HG03045 (cell line): ENCODE measurements at regions not wholly inside any gene's neighbourhood (a gene's known extent, or its start where the extent isn't known, plus 50 kb on each side); places are given as distances from the start of the nearest gene placed in this dataset.
"Not testable (repeated sequence)": the region's sequence is repeated elsewhere in the genome, so short reads cannot be mapped to it uniquely, and the experiment has no call there.

ENCODE experiments used
- ATAC-seq: cut with Tn5 transposase; IDR thresholded peaks from one replicate; pipeline ENCODE4 v1.9.1; 2021; ENCODE audit warnings: mild to moderate bottlenecking, moderate library complexity; ENCODE audit not compliant: unreplicated experiment

DNA sequence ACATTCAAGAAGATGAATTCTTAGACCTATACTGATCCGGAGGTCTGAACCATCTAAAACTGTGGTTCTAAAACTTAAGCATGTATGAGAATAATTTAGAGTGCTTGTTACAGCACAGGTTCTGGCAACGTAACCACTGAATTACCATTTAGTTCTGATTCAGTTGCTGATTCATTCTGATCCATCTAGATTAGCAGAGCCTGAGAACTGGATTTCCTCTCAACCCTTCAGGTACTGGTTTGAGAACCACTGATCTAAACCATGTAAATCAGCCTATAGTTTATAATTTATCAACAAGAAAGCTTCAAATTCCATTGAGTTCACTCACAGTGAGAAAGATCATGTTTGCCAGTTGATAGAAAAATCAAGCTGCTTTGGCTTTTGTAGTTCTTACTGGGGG, 1001.1 kb upstream of the EPHA6 start:
- ATAC-seq = no peak

DNA sequence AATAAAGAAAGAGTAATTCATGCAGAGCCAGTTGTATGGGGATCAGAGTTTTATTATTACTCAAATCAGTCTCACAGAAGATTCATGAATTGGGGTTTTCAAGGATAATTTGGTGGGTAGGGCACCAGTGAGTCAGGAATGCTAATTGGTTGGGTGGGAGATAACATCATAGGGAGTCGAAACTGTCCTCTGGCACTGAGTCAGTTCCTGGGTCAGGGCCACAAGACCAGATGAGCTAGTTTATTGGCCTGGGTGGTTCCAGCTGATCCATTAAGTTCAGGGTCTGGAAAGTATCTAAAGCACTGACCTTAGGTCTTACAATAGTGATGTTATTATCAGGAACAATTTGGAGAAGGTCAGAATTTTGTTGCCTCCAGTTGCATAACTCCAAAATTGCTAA, 998.6 kb upstream of the EPHA6 start:
- ATAC-seq = no peak

DNA sequence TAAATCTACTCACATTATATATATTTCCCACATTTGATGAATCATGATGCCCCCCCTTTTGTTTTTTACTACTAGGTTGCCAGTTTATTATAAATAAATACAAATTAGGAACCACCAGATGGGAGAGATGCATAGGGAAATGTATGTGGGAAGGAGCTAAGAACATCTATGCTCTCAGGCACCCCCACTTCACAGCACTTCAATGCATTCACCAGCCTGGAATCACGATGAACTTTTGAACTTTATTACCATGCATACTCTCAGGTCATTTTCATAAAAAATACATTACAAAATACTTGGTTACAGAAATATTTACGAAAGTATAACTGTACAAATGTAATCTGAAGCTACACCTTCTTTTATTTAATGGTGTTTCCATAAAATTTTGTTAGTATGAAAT, 988.0 kb upstream of the EPHA6 start:
- ATAC-seq = no peak

DNA sequence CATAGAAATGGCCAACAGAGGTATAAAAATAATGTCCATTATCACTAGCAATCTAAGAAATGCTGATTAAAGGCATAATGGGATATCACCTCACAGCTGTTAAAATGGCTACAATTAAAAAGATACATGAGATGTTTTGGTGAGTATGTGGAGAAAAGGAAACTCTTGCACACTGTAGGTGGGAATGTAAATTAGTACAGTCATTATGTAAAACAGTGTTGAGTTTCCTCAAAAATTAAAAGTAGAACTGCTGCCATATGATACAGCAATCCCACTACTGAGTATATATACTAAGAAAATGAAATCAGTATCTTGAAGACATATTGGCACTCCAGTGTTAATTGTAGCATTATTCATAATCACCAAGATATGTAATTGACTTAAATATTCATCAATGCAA, 982.2 kb upstream of the EPHA6 start:
- no peak for ATAC-seq

DNA sequence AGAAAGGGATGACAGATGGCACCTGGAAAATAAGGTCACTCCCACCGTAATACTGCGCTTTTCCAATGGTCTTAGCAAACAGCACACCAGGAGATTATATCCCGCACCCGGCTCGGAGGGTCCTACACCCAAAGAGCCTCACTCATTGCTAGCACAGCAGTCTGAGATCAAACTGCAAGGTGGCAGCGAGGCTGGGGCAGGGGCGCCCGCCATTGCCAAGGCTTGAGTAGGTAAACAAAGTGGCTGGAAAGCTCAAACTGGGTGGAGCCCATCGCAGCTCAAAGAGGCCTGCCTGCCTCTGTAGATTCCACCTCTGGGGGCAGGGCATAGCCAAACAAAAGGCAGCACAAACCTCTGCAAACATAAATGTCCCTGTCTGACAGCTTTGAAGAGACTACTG, 953.8 kb upstream of the EPHA6 start:
- not testable (repeated sequence) for ATAC-seq

DNA sequence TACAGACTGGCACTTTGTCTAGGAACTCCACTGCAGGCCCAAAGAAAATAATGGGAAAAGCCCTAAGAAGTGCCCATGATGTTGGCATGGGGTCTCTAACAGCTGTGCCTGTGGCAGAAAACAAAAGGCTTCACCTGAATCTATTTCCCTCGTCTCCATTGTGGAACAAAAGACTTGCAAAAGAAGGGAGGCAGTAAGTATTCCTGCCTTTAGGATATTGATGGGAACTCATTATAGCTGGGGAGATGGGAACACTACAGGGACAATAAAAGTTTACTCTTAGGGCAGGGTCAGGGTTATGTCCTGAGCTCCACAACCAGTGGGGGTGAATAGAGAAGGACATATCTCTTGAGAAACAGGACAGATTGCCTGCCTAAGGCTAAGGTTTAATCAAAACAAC, 930.6 kb upstream of the EPHA6 start:
- ATAC-seq = no peak

DNA sequence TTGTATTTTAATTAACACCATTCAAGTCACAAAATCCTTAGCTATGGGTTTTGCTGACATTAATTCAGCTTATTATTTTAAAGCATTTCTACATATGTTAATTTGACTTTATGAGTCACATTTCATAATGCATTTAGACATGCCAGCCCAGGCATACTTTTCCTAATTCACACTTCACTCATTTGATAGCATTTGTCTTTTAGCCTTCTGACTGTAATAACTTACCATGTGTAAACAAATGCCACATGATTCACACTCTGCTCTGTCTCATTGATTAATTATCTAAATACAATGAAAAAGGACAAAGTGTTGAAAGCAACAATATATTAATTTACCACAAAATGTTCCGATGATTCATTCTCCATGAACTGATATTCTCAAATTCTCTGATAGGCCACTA, 927.8 kb upstream of the EPHA6 start:
- ATAC-seq = no peak

DNA sequence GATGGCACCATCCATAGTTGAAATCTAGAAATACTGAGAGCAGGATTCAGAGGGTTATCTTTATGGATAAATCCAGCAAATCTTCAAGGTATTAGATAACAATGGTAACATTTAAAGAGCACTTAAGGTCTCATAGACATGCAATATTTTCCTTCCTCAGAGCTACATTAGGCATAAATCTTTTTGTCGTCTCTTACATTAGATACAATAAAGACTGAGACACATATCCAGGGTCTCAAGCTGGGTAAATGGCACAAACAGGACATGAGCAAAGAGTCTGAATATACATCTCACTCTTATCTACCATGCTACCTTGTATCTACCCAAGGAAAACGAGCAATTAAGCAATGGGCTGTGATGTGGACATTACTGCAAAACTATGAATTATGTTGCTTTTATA, 927.3 kb upstream of the EPHA6 start:
- ATAC-seq = no peak

DNA sequence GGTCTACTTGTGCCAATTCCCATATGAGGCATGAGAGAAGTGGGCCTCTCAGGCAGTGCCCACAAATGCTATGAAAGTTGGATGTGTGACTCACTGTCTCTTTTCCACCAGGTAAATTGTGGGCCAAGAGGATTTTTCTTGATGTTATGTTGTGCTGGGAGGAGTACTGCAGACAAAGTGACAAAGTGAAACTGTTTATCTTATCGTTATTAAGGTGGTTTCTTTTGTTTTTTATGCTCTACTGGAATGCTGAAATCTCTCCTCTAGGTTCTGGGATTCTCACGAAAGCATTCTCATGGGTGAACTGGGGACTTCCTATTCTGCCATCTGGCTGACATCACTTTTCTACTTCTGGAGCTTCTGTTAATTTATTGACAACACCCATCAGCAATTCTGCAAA, 919.6 kb upstream of the EPHA6 start:
- ATAC-seq = no peak

DNA sequence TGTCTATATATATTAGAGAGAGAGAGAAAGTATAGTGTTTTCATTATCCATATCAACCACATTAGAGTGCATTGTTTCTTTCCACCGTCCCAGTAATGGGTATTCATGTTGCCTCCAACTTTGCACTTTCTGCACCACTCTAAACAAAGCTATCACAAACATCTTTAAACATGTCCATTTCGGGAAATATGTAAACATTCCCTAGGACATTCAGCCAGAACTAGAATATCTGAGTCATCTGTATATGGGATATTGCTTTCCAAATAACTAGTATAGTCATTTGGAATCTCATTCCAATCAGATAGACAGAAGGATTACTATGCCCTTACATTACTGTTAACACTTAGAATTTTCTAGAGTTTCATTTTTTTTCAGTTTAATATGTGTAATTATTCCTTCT, 914.9 kb upstream of the EPHA6 start:
- no peak for ATAC-seq

DNA sequence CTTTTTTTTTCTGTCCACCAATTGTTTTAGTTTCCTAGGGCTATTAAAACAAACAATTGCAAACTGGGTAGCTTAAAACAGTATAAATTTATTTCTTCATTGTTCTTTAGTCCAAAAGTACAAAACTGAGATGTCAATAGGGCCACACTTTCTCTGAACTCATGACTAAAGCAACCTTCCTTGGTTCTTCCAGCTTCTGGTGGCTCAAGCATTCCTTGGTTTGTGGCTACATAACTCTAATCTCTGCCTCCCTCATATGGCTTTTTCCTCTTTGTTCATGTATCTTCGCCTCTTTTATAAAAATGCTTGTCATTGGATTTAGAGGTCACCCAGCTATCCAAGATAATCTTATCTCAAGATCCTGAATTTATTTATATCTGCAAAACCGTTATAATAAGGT, 914.5 kb upstream of the EPHA6 start:
- ATAC-seq = no peak

DNA sequence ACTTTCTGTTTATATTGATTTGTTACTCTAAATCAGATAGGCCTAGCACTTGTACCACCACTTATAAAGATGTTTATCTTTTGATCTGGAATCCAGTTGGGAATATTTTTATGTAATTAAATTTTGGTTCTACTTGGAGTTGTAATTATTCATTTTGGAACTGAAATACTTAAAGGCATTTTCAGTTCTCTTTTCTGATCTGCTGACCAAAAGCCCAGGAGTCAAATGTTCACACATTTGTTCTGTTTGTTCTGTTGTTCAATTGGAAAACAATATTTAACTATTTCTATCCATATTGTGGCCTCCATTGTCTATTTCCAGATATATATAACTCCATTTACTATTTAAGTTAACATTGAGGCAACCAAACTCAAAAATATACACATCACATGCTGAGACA, 912.4 kb upstream of the EPHA6 start:
- no peak for ATAC-seq

DNA sequence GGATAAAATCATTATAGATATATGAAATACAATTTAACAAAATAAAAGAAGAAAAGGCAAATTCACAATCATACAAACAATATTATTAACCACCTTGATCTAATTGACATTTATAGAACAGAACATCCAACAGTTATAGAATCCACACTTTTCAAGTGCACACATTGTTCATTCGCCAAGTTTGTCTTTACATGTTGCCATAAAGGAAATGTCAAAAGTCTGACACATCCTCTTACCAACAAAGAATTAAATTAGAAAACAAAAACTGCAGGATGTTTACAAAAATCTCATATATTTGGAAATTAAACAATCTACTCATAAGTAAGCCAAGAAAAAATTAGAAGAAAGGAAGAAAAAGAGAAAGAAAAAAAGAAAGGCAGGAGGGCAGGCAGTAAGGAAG, 909.2 kb upstream of the EPHA6 start:
- no peak for ATAC-seq

DNA sequence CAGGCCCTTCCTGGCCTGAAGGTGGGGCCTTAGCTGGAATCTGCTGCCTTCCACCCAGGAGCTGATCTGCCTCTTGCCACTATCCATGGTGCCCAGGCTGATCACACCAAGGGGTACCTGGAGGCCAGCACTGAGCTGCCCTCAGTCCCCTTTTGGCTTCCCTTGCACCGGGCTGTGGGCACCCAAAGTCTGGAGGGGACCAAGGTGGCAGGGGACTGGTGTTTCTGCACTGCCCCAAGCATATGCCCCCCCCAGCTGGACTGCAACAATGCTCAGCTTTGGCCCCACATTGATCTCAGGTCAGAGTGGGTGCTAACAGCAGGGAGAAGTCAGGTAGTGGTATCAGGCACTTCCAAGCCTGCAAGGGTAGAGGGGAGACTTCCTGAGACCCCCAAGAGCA, 902.6 kb upstream of the EPHA6 start:
- ATAC-seq = no peak

DNA sequence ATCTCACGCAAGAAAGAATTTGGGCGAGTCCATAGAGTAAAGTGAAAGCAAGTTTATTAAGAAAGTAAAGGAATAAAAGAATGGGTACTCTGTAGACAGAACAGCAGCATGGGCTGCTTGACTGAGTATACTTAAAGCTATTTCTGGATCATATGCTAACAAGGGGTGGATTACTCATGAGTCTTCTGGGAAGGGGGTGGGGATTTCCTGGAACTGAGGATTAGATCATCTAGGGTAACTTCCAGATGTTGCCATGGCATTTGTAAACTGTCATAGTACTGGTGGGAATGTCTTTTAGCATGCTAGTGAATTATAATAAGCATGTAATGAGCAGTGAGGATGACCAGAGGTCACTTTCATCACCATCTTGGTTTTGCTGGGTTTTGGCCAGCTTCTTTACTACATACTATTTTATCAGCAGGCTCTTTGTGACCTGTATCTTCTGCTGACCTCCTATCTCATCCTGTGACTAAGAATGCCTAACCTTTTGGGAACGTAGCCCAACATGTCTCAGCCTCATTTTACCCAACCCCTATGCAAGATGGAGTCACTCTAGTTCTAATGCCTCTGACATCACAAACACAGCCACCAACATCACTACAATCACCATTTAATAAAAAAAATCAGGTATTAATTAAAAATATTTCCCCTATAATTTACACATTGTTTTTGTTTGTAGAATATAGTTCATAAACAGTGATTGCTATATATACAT, 890.7 kb upstream of the EPHA6 start:
- no peak for ATAC-seq

DNA sequence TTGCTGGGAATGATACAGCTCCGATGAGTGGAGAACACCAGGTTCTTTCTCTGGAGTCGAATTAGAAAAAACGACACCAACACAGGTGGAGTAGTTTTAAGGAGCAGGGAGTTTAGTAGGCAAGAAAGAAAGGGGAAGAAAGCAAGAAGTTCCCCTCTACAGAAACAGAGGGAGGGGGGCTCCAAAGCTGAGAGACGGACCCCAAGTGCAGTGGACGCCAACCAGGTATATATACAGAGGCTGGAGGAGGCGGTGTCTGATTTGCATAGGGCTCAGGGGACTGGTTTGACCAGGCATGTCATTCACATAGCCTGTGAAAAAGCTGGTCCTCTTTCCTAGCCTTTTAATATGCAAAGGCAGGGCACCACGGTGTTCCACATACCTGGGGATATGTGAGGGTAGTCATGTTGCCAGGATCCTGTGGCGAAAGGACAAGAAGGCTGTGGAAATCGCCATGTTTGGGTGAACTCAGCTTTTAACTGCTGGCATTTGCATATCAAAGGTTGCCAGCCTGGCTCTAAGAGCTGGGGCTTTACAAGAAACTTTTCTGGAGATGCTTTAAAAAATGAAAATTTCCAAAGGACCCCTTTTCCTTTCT, 887.4 kb upstream of the EPHA6 start:
- no peak for ATAC-seq

DNA sequence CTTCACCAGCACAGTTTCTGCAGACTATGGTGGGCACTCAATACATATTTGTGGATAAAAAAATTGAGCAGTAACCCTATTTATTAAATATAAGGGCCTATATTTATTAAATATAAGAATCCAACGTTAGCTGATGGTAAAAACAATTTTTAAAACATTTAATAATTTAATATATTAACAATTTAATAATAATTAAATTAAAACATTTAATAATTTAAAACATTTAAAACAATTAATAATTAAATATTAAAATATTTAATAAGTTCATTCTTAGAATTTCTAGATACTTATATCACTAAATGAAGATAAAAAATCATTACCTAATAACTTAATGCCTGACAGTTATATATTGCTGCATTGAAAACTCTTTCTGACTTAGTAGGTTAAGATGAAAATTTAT, 880.2 kb upstream of the EPHA6 start:
- no peak for ATAC-seq

DNA sequence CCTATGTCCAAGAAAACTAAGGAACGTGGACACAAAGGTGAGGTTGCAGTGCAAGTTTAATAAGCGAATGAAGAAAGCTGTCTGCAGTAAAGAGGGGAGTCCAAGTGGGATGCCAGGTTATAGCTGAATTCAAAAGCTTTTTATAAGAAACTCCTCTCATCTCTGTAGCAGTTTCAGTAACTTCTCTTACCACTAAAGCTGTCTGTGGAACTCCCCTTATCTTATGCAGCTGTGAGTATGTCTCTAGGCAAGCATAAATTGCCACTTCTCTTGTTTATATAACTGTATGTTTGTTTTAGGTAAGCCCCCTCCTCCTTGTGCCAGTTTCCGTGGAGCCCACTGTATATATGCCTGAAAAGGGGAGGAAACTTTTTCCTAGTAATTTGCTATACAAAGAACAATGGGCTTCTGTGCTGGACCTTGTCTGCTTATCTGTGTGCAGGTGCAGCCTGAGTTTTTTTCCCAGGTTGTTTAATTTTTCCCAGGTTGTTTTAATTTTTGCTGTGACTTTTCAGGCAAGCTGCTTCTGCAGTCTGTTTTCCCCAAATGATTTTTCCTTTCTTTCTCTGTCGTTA, 875.1 kb upstream of the EPHA6 start:
- ATAC-seq = no peak

DNA sequence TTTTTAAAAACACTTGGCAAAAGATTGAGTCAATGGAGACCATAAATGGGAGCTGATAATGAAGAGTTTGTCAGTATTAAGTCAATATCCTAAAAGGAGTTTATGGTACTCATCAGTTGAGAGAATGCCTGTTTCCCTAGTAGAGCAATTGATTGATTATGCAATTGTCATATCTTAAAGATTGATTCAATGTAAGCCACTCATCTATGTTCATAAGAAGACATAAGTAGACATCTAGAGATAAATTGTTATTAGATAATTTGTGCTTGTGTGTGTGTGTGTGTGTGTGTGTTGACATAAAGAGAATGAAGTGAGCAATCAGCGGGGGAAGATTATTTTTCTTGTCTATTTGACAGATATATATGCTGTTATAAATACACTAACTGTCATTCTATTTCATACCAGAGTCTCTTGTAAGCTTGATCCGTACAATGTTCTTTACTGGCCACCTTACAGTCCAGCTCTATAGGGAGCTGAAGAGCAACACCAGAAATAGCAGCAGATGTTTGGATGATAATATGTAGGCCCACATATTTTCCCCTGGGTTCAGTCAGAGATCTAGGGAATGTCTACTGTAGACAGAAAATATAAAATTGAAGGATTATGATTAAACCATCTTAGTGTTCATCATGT, 848.6 kb upstream of the EPHA6 start:
- ATAC-seq = no peak

DNA sequence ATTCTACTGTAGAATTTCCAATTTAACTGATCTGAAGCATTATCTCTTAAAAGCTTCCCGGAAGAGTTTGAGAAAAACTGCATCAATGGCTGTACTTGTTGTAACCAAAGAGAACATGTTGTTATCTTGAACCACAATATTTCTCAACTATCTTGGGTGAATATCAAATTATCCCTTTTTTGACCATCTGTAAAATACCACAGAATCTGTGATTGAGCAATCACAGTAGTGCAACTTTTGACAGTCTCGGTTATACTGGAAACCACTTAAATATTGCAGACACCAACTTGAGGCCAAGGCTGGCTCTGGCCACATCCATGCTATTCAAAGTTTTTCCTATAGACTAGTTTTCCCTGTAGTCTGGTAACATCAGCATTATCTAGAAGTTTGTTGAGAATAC, 842.8 kb upstream of the EPHA6 start:
- no peak for ATAC-seq

DNA sequence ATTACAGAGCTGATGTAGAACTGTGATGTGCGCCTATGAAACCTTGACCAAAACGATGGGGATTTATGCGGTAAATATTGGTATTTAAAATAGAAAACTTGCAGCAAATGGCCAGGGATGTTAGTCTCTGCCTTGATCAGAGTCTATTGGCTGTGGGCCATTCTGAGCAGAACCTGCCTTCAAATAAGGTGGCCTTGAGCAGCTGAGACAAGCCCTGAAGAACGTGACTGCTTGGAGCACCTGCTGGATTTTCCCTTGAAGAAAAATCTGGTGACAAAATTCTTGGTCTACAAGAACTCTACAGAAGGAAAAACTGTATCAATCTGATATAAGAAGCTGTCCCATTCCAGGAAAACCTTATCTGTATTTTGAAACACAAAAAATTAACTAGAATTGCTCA, 820.1 kb upstream of the EPHA6 start:
- no peak for ATAC-seq

DNA sequence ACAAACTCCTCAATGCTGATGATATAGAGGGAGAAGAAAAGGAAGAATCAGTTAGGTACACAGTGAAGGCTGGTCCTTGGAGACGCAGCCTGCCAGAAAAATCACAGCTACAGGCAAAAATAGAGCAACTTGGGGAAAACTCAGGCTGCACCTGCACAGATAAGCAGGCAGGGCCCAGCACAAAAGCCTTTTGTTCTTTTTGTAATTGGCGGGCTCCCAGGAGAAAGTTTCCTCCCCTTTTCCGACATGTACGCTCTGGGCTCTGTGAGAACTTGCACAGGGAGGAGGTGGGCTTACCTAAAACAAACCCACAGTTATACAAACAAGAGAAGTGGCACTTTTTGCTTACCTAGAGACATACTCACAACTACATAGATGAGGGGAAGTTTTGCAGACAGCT, 813.4 kb upstream of the EPHA6 start:
- ATAC-seq = no peak
